NOMO-1 (cell line): ENCODE measurements at regions not wholly inside any gene's neighbourhood (a gene's known extent, or its start where the extent isn't known, plus 50 kb on each side); places are given as distances from the start of the nearest gene placed in this dataset.
"Not testable (repeated sequence)": the region's sequence is repeated elsewhere in the genome, so short reads cannot be mapped to it uniquely, and the experiment has no call there.

Source experiments
- DNase-seq, 2 experiments: peaks; one replicate each; lab custom pipeline; 2025; ENCODE audit not compliant: unreplicated experiment in 2 of 2; lab: John Stamatoyannopoulos, UW

DNA sequence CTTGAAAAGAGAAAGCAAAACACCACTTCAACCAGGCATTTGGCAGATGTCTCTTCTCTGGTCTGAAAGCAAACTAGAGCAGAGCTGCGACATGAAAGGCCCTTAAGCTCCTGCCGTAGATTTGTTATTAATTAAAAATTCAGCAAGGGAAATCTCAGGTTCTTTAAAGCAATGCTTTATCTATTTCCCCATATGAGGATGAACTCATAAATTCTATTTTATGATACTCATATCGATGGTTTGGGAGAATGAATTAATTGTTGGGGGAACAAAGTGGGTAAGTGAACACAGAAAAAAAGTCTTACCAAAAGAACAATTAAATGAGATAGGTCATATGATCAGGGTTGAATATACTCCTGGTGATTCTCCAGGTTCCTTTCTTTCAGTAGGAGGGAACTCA, 464.7 kb upstream of the SLC35B3 start:
- no peak for DNase-seq

GRCh38 chr6:8889514-8889913, 454.2 kb upstream of the SLC35B3 start:
- DNase-seq = no peak

DNA sequence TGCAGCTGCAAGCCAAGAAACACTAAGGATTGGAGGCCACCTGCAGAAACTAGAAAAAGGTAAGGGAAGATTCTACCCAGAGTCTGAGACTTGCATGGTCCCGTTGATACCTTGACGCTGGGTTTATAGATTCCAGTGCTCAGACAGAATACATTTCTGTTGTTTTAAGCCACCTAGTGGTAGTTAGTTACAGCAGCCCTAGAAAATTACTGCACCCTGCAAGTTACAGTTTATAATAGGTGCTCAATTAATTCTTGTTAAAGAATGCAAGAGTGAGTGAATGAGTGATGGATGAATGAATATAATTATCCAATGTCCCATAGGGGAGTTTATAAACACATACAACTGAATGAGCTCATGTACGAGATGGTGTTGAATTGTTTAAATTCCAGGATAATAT, 453.1 kb upstream of the SLC35B3 start:
- peak in 1 of 2 experiments; percentile 52 for DNase-seq

- DNase-seq = peak; percentile 60 to 94
These were observed 446.3 kb upstream of the SLC35B3 start for GRCh38 chr6:8881663-8882062.

DNA sequence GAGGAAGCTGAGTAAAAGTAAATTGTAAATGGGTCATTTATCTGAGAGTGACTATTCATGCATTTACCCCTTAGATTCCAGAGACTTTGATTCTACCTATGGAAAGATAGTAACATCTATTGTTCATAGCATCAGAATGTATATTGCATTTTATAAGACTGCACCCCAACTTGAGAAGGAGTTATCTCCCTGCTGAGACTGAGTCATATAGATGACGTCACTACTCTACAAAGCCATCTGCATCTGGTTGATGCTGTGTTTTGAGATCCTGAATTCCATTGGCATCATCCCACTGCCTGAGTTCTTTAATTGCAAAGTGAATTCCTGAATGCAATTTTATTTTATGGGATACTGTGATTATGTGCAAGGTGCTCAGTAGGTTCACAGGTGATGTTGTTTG, 444.0 kb upstream of the SLC35B3 start:
- DNase-seq = no peak

DNA sequence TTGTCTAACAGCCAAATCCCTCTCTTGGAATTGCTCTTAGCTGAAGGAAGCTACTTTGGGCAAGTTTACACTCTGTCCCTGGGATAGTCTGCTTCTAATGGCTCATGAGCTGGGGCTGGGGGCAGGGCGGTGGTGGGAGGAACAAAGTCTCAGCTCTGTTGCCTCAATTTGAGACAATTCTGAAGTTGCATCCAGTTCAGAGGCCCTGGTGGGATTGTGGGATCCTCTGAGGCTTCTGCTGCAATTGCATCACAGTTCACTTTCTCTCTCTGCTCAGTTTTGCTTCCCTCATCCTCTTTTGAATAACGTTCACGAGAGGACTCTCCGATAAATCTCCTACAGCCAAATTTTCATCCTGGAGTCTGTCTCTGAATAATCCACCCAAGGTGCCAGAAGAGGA, 440.6 kb upstream of the SLC35B3 start:
- DNase-seq = peak; percentile 55 to 70

DNA sequence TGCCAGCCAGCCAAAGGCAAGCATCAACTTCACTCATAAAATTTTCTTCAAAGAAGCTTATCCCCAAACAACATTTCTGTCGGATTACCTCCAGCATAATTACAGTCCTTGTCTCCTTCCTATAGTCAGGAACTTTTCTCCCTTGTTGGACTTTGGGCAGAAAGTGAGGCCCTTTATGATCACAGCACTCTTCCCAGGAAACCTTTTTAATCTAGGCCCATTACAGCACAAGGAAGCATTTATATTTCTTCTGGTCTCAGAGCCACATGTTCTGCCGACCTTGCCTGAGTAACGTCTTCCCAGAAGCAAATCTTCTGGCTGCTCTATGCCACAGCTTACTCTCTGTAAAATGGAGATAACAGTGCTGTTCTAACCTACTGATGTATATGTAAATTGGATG, 437.2 kb upstream of the SLC35B3 start:
- DNase-seq = no peak

- DNase-seq = no peak
These were observed 430.1 kb upstream of the SLC35B3 start for GRCh38 chr6:8865451-8865850.

- DNase-seq = no peak
These were observed 425.3 kb upstream of the SLC35B3 start for GRCh38 chr6:8860671-8861070.

DNA sequence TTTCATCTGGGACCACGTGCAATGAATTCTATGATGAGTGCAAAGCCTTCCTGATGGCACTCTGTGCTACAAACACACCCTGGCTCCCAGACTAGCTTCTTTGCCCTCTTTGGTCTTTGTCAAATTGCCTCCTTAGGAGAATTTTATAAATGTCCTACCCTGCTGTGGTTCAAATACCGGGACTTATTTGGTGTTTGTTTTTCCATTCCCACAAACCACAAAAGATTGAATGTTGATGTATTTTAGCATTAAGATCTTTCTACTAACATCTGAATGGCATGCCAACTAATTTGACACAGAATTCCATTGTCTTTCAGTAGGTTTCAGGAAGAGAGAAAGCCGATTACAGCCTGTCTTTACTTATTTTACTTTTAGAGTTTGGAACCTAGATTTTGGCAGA, 424.2 kb upstream of the SLC35B3 start:
- no peak for DNase-seq

GRCh38 chr6:8858854-8859331, 423.5 kb upstream of the SLC35B3 start:
- DNase-seq = no peak

GRCh38 chr6:8857160-8857559, 421.8 kb upstream of the SLC35B3 start:
- no peak for DNase-seq

DNA sequence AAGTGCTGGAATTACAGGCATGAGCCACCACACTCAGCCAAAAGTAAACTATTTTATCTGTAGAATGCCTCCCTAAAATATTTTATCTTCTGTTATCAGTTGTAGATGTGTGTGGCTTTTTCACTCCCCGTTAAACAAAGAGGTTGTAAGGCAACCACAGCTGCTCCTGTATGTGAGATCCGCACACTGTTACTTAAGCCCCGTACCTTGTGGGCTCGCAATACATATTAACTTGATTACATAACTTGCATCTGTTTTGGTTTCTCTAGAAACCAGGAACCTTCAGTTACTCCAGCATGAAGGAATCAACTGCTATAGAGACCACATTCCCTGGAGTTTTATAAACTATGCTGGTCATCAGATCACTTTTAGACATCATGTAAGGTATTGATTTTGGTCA, 420.1 kb upstream of the SLC35B3 start:
- DNase-seq = peak; percentile 48 to 70

- DNase-seq = no peak
These were observed 417.0 kb upstream of the SLC35B3 start for GRCh38 chr6:8852332-8852731.

- peak in 1 of 2 experiments; percentile 38 for DNase-seq
These were observed 411.3 kb upstream of the SLC35B3 start for GRCh38 chr6:8846680-8847079.

- no peak for DNase-seq
These were observed 410.3 kb upstream of the SLC35B3 start for GRCh38 chr6:8845690-8846089.

DNA sequence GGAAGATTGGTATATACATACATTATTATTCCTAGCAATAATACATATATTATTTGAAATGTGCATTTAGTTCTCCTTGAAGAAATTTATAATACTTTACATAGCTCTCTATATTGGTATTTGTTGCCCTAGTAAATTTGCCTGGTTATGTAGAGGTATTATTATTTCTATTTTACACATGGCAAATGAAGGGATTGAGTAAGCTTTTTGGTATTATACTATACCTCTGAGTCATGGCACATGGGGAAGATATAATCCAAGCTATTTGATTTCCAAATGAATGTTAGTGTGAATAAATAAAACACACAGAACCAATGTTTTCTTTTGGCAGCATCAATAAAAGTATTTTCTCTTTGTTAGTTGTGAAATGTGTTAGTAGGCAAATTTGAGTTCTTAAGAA, 409.6 kb upstream of the SLC35B3 start:
- DNase-seq = no peak

GRCh38 chr6:8839626-8840025, 404.3 kb upstream of the SLC35B3 start:
- DNase-seq = no peak

GRCh38 chr6:8837343-8837742, 402.0 kb upstream of the SLC35B3 start:
- DNase-seq = no peak

- DNase-seq = not testable (repeated sequence)
These were observed 397.4 kb upstream of the SLC35B3 start for GRCh38 chr6:8832695-8833094.

GRCh38 chr6:8831366-8832152, 396.2 kb upstream of the SLC35B3 start:
- DNase-seq = peak; percentile 39 to 90

DNA sequence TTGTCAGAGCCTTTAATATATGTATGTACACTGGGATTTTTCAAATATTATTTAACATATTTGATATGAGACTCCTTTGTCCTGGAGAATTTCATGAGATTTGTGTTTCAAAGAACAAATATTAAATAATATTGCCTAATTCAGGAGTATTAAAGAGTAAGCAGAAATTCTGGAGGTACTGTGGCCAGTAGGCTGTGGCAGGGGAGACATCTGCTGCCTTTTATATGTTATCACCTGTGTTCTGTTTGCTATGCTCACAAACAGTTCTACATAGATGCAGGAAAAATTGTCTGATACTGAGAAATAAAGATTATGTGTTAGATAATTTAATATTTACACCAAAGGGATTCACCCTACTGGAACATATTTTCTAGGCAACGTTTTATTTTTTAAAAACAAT, 395.4 kb upstream of the SLC35B3 start:
- no peak for DNase-seq

- peak in 1 of 2 experiments; percentile 9 for DNase-seq
These were observed 394.5 kb upstream of the SLC35B3 start for GRCh38 chr6:8829796-8830195.
